ENCODE measurements at regions not wholly inside any gene's neighbourhood (a gene's known extent, or its start where the extent isn't known, plus 50 kb on each side); places are given as distances from the start of the nearest gene placed in this dataset.

GRCh38 chr15:96774216-96774615 is 443.7 kb downstream of the NR2F2 start:
- no peak for FAIRE-seq
- Histone ChIP-seq H3K9me3 (ENCODE audit: control insufficient read depth, low read depth, low read length) (no peaks in the 10 kb centered on the region), H3K4me3 (ENCODE audit: control insufficient read depth in 2 of 3, extremely low read depth in 1 of 3, insufficient read depth in 2 of 3, low read depth in 1 of 3, low read length in 3 of 3) (no peak overlapping the region), H4K20me1 (ENCODE audit: control insufficient read depth, extremely low read depth, insufficient read depth, low read length) (no peaks in the 10 kb centered on the region), H3K27ac (ENCODE audit: control insufficient read depth, insufficient read depth, low read length) (no peak overlapping the region), H3K4me1 (ENCODE audit: control insufficient read depth, extremely low read depth, insufficient read depth, low read length) (peaks cover 4% of the 10 kb centered on the region), H3K4me2 (ENCODE audit: control insufficient read depth, extremely low read depth, insufficient read depth, low read depth, low read length) (no peak overlapping the region), H3K9me1 (ENCODE audit: control insufficient read depth, extremely low read depth, insufficient read depth, low read length) (no peaks in the 10 kb centered on the region), H3K27me3 (ENCODE audit: control insufficient read depth, extremely low read depth, insufficient read depth, low read length) (no peaks in the 10 kb centered on the region), H3K9ac (ENCODE audit: control insufficient read depth, extremely low read depth, insufficient read depth, low read length) (no peak overlapping the region), H3K36me3 (ENCODE audit: control insufficient read depth in 2 of 2, extremely low read depth in 1 of 2, insufficient read depth in 2 of 2, low read length in 2 of 2) (no peaks in the 10 kb centered on the region), H3K79me2 (ENCODE audit: control insufficient read depth, insufficient read depth, low read length) (no peaks in the 10 kb centered on the region), H2AFZ (ENCODE audit: control insufficient read depth, low read length) (no peak overlapping the region)
- DNase-seq (ENCODE audit: low read depth, low spot score), result no peak
- TF ChIP-seq EZH2 (IDR thresholded peaks at IDR 0.05; ENCODE audit: low read length) (no peak), CTCF (optimal IDR thresholded peaks at IDR 0.05 in 1 of 3, IDR thresholded peaks at IDR 0.05 in 1 of 3, conservative IDR thresholded peaks at IDR 0.05 in 1 of 3; ENCODE audit: extremely low read depth in 1 of 3, insufficient read depth in 2 of 3, low read length in 3 of 3) (no peak)
- dilution Hi-C loops (cut with MboI; ENCODE audit: extremely low pct_ligation_motif_present, low sequenced_read_pairs), result no loop called here

GRCh38 chr15:96783746-96784145 is 453.2 kb downstream of the NR2F2 start:
- Histone ChIP-seq H2AFZ (ENCODE audit: control insufficient read depth, low read length) (no peak overlapping the region), H3K9ac (ENCODE audit: control insufficient read depth, extremely low read depth, insufficient read depth, low read length) (no peak overlapping the region), H3K4me1 (ENCODE audit: control insufficient read depth, extremely low read depth, insufficient read depth, low read length) (no peaks in the 10 kb centered on the region), H3K27ac (ENCODE audit: control insufficient read depth, insufficient read depth, low read length) (no peak overlapping the region), H3K36me3 (ENCODE audit: control insufficient read depth in 2 of 2, extremely low read depth in 1 of 2, insufficient read depth in 2 of 2, low read length in 2 of 2) (no peaks in the 10 kb centered on the region), H3K27me3 (ENCODE audit: control insufficient read depth, extremely low read depth, insufficient read depth, low read length) (no peaks in the 10 kb centered on the region), H3K9me3 (ENCODE audit: control insufficient read depth, low read depth, low read length) (no peaks in the 10 kb centered on the region), H3K9me1 (ENCODE audit: control insufficient read depth, extremely low read depth, insufficient read depth, low read length) (no peaks in the 10 kb centered on the region), H3K4me3 (ENCODE audit: control insufficient read depth in 2 of 3, extremely low read depth in 1 of 3, insufficient read depth in 2 of 3, low read depth in 1 of 3, low read length in 3 of 3) (no peak overlapping the region), H3K4me2 (ENCODE audit: control insufficient read depth, extremely low read depth, insufficient read depth, low read depth, low read length) (no peak overlapping the region), H4K20me1 (ENCODE audit: control insufficient read depth, extremely low read depth, insufficient read depth, low read length) (no peaks in the 10 kb centered on the region), H3K79me2 (ENCODE audit: control insufficient read depth, insufficient read depth, low read length) (no peaks in the 10 kb centered on the region)
- FAIRE-seq (no peak), DNase-seq (ENCODE audit: low read depth, low spot score) (no peak)
- TF ChIP-seq EZH2 (IDR thresholded peaks at IDR 0.05; ENCODE audit: low read length) (no peak), CTCF (optimal IDR thresholded peaks at IDR 0.05 in 1 of 3, IDR thresholded peaks at IDR 0.05 in 1 of 3, conservative IDR thresholded peaks at IDR 0.05 in 1 of 3; ENCODE audit: extremely low read depth in 1 of 3, insufficient read depth in 2 of 3, low read length in 3 of 3) (no peak)
- dilution Hi-C loops (cut with MboI; ENCODE audit: extremely low pct_ligation_motif_present, low sequenced_read_pairs), result no loop called here
